Activated T-helper 1 cell treated with Interleukin-2 at 50 U/mL for 16 hours (primary cell): ENCODE measurements at regions not wholly inside any gene's neighbourhood (a gene's known extent, or its start where the extent isn't known, plus 50 kb on each side); places are given as distances from the start of the nearest gene placed in this dataset.
"Not testable (repeated sequence)": the region's sequence is repeated elsewhere in the genome, so short reads cannot be mapped to it uniquely, and the experiment has no call there.

Experiments
- DNase-seq: peaks from one replicate; pipeline ENCODE4 v3.0.0-alpha.2; 2020; ENCODE audit warnings: low read depth

GRCh38 chr2:111401270-111402140, 280.8 kb downstream of the BCL2L11 start:
- not testable (repeated sequence) for DNase-seq

- not testable (repeated sequence) for DNase-seq
Observed at GRCh38 chr2:111402450-111402849, 281.7 kb downstream of the BCL2L11 start.

GRCh38 chr2:111403287-111403686, 282.6 kb downstream of the BCL2L11 start:
- not testable (repeated sequence) for DNase-seq

GRCh38 chr2:111406616-111407015, 285.9 kb downstream of the BCL2L11 start:
- DNase-seq, result not testable (repeated sequence)

- not testable (repeated sequence) for DNase-seq
Observed at GRCh38 chr2:111407632-111408194, 287.0 kb downstream of the BCL2L11 start.

- not testable (repeated sequence) for DNase-seq
Observed at GRCh38 chr2:111410868-111411406, 290.2 kb downstream of the BCL2L11 start.

GRCh38 chr2:111411867-111412681, 291.4 kb downstream of the BCL2L11 start:
- not testable (repeated sequence) for DNase-seq

GRCh38 chr2:111412841-111413650, 292.3 kb downstream of the BCL2L11 start:
- DNase-seq, result not testable (repeated sequence)

GRCh38 chr2:111413950-111414349, 293.2 kb downstream of the BCL2L11 start:
- DNase-seq, result not testable (repeated sequence)

GRCh38 chr2:111415765-111416743, 295.3 kb downstream of the BCL2L11 start:
- DNase-seq, result not testable (repeated sequence)

- DNase-seq, result not testable (repeated sequence)
Observed at GRCh38 chr2:111417026-111417425, 296.3 kb downstream of the BCL2L11 start.

- not testable (repeated sequence) for DNase-seq
Observed at GRCh38 chr2:111418091-111418875, 297.6 kb downstream of the BCL2L11 start.

GRCh38 chr2:111420074-111420473, 299.4 kb downstream of the BCL2L11 start:
- not testable (repeated sequence) for DNase-seq

- DNase-seq, result not testable (repeated sequence)
Observed at GRCh38 chr2:111420835-111421234, 300.1 kb downstream of the BCL2L11 start.

- DNase-seq, result not testable (repeated sequence)
Observed at GRCh38 chr2:111421949-111422348, 301.2 kb downstream of the BCL2L11 start.

GRCh38 chr2:111422562-111422961, 301.8 kb downstream of the BCL2L11 start:
- DNase-seq, result not testable (repeated sequence)

GRCh38 chr2:111423184-111423583, 302.5 kb downstream of the BCL2L11 start:
- not testable (repeated sequence) for DNase-seq

- not testable (repeated sequence) for DNase-seq
Observed at GRCh38 chr2:111424176-111424575, 303.5 kb downstream of the BCL2L11 start.

- DNase-seq, result peak; percentile 15
Observed at GRCh38 chr2:111424851-111425309, 304.2 kb downstream of the BCL2L11 start.
